Caco-2 (cell line): ENCODE measurements at regions not wholly inside any gene's neighbourhood (a gene's known extent, or its start where the extent isn't known, plus 50 kb on each side); places are given as distances from the start of the nearest gene placed in this dataset.

Experiments
- BruUV-seq: library from RNA; stranded (reverse); fragments of 400-500 nt; replicated peaks from 2 replicates; lab custom pipeline; 2021; lab: Mats Ljungman, UMichigan
- CTCF ChIA-PET: fragments of 300-600 bp; sonication (Branson Sonifier 250); formaldehyde crosslinking; loops from one replicate; lab custom pipeline; 2022; ENCODE audit warnings: antibody characterized with exemption; lab: Charles Lee
- POLR2A ChIA-PET: fragments of 300-600 bp; sonication (Branson Sonifier 250); formaldehyde crosslinking; loops from one replicate; lab custom pipeline; 2022; ENCODE audit warnings: antibody characterized with exemption; lab: Charles Lee
- DNase-seq, 2 experiments: peaks; one replicate each; pipeline versions ENCODE4 v3.0.0 to v3.0.0-alpha.2; 2020 to 2022
- H3K27me3 ChIP-seq: replicated peaks from 2 replicates; pipeline ENCODE4 v1.6.0; 2011; ENCODE audit warnings: low read length; ENCODE audit not compliant: control insufficient read depth, insufficient read depth
- H3K36me3 ChIP-seq: 2 replicates; pipeline ENCODE4 v1.5.1; 2011; ENCODE audit warnings: low read length; ENCODE audit not compliant: control insufficient read depth, insufficient read depth
- H3K4me1 ChIP-seq: fragments of 250-450 bp; sonication (Bioruptor Pico); 2 replicates; pipeline ENCODE4 v1.5.1; 2020; ENCODE audit warnings: mild to moderate bottlenecking
- H3K4me3 ChIP-seq: 2 replicates; pipeline ENCODE4 v1.5.1; 2011; ENCODE audit warnings: low read depth, mild to moderate bottlenecking, control low read depth, low read length
- H3K9me3 ChIP-seq: fragments of 250-450 bp; sonication (Bioruptor Pico); 2 replicates; pipeline ENCODE4 v1.5.1; 2020; ENCODE audit warnings: mild to moderate bottlenecking, moderate library complexity
- H3K27ac Mint-ChIP-seq: one replicate; pipeline ENCODE4 v1.8.0; 2022; ENCODE audit warnings: mixed read lengths; ENCODE audit not compliant: unreplicated experiment
- H3K27me3 Mint-ChIP-seq: one replicate; pipeline ENCODE4 v1.8.0; 2022; ENCODE audit warnings: mixed read lengths; ENCODE audit not compliant: insufficient read depth, unreplicated experiment
- H3K36me3 Mint-ChIP-seq: one replicate; pipeline ENCODE4 v1.8.0; 2022; ENCODE audit warnings: mild to moderate bottlenecking, mixed read lengths; ENCODE audit not compliant: insufficient read depth, unreplicated experiment
- H3K4me1 Mint-ChIP-seq: one replicate; pipeline ENCODE4 v1.8.0; 2022; ENCODE audit warnings: low read depth, mixed read lengths; ENCODE audit not compliant: unreplicated experiment
- H3K4me3 Mint-ChIP-seq: one replicate; pipeline ENCODE4 v1.8.0; 2022; ENCODE audit warnings: mild to moderate bottlenecking, moderate library complexity, mixed read lengths; ENCODE audit not compliant: unreplicated experiment
- H3K9me3 Mint-ChIP-seq: one replicate; pipeline ENCODE4 v1.8.0; 2022; ENCODE audit warnings: mixed read lengths; ENCODE audit not compliant: unreplicated experiment
- intact Hi-C: fragments of 100-400 bp; cut with micrococcal nuclease; formaldehyde crosslinking; loops from one replicate; pipeline ENCODE4 v1.10.0; 2022; ENCODE audit not compliant: unreplicated experiment
- TF ChIP-seq, protein P1 (sequence below), 2 experiments: fragments of 200-600 bp in 1 of 2; IDR thresholded peaks; 1 replicate in 1 of 2; 2 replicates in 1 of 2; pipeline versions ENCODE4 v1.5.1 to v1.8.0; 2011 to 2022; ENCODE audit warnings: antibody characterized with exemption in 1 of 2, control low read depth in 1 of 2, inconsistent platforms in 1 of 2, low read depth in 1 of 2, low read length in 1 of 2, mild to moderate bottlenecking in 1 of 2, moderate library complexity in 1 of 2; ENCODE audit not compliant: insufficient read depth in 1 of 2, severe bottlenecking in 1 of 2, unreplicated experiment in 1 of 2

DNA sequence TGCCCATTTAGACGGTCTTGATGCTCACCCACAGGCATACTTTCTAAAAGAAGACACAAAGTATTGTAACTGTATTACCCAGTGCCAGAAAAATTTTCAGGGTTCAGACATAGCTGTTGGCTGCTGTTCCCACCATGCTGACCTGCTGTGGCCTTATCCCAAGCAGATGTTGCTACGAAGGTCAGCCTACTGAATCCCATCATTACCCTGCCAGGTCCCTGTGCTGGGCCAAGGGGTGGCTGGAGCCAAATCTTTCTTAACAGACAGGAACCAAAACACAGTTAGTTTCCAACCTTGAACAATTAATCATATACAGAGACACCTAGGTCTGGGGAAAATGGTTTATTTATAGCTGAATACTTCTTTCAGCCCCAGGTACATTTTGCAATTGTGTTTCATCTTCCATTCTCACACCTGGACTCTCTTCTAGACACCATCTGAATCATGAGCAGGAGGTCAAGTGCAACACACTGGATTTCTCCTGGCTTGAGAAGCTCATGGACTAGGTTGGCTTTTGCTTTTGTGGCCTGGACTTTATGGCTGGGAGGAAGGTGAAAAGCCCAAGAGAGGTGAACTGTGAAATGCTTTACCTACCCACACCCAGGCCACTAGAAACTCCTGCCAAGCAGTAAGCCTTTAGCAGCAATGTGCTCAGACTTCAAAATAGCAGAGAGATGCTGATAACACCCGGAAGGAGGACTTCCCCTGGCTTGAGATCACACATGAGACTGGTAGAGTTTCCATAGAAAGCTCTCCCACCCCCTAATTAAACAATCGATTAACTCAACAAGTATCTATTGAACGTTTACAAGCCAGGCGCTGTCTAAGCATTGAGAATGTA is 150.1 kb downstream of the SUDS3 start:
- Histone ChIP-seq H3K4me1 (no peaks in the 10 kb centered on the region), H3K4me3 (no peak overlapping the region), H3K9me3 (no peaks in the 10 kb centered on the region), H3K27me3 (no peaks in the 10 kb centered on the region), H3K36me3 (no peaks in the 10 kb centered on the region)
- Mint-ChIP-seq H3K27me3 (peaks cover 26% of the 10 kb centered on the region), H3K36me3 (no peaks in the 10 kb centered on the region), H3K27ac (no peak overlapping the region), H3K4me1 (no peaks in the 10 kb centered on the region), H3K9me3 (no peaks in the 10 kb centered on the region), H3K4me3 (no peak overlapping the region)
- ChIA-PET CTCF (no interaction called here), POLR2A (no interaction called here)
- no peak for DNase-seq
- intact Hi-C loops: no loop called here
- no TSS peak for BruUV-seq
- TF ChIP-seq, protein P1, sequence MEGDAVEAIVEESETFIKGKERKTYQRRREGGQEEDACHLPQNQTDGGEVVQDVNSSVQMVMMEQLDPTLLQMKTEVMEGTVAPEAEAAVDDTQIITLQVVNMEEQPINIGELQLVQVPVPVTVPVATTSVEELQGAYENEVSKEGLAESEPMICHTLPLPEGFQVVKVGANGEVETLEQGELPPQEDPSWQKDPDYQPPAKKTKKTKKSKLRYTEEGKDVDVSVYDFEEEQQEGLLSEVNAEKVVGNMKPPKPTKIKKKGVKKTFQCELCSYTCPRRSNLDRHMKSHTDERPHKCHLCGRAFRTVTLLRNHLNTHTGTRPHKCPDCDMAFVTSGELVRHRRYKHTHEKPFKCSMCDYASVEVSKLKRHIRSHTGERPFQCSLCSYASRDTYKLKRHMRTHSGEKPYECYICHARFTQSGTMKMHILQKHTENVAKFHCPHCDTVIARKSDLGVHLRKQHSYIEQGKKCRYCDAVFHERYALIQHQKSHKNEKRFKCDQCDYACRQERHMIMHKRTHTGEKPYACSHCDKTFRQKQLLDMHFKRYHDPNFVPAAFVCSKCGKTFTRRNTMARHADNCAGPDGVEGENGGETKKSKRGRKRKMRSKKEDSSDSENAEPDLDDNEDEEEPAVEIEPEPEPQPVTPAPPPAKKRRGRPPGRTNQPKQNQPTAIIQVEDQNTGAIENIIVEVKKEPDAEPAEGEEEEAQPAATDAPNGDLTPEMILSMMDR (IDR thresholded peaks at IDR 0.05; ENCODE audit: insufficient read depth in 1 of 2, low read depth in 1 of 2, low read length in 1 of 2, severe bottlenecking in 1 of 2, unreplicated experiment in 1 of 2): no peak

DNA sequence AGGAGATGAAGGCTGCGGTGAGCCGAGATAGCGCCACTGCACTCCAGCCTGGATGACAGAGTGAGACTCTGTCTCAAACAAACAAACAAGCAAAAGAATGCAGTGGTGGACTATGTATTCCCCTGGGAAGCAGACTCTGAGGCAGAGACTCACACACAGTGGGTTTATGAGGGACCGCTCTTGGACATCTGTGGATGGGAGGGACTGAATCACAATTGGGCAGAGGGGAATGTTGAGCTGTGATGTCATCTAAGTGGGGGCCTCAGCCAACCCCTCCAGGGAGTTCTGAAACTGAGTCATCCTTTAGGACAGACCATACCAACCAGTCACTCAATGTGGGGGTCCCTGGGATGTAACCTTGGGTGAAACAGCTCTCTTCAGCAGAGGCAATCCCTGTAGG is 151.0 kb downstream of the SUDS3 start:
- no peaks in the 10 kb centered on the region for H3K36me3 ChIP-seq
- Mint-ChIP-seq H3K4me3 (no peak overlapping the region), H3K27me3 (peaks cover 24% of the 10 kb centered on the region), H3K9me3 (no peaks in the 10 kb centered on the region), H3K27ac (no peak overlapping the region), H3K4me1 (no peaks in the 10 kb centered on the region), H3K36me3 (no peaks in the 10 kb centered on the region)
- DNase-seq: no peak
- CTCF ChIA-PET: no interaction called here
- no peaks in the 10 kb centered on the region for H3K4me1 ChIP-seq
- H3K9me3 ChIP-seq: no peaks in the 10 kb centered on the region
- no peaks in the 10 kb centered on the region for H3K27me3 ChIP-seq
- no TSS peak for BruUV-seq
- no peak overlapping the region for H3K4me3 ChIP-seq
- POLR2A ChIA-PET: no interaction called here
- intact Hi-C loops: no loop called here
- TF ChIP-seq, protein P1 (IDR thresholded peaks at IDR 0.05; ENCODE audit: insufficient read depth in 1 of 2, low read depth in 1 of 2, low read length in 1 of 2, severe bottlenecking in 1 of 2, unreplicated experiment in 1 of 2): no peak

DNA sequence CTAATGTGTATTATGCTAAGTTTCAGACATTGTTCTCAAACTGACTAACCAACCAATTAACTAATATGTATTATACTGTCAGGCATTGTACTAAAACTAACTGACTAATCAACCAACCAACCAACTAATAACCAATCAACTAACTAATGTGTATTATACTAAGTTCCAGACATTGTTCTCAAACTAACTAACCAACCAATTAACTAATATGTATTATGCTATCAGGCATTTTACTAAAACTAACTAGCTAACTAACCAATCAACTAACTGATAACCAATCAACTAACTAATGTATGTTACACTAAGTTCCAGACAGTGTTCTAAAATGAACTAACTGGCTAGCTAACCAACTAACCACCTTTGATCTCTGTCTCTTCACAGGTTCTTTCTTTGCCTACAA is 152.3 kb downstream of the SUDS3 start:
- no peak overlapping the region for H3K27ac Mint-ChIP-seq
- no TSS peak for BruUV-seq
- intact Hi-C loops: no loop called here
- peaks cover 21% of the 10 kb centered on the region for H3K27me3 Mint-ChIP-seq
- no peaks in the 10 kb centered on the region for H3K36me3 ChIP-seq
- DNase-seq: no peak
- H3K4me1 ChIP-seq: no peaks in the 10 kb centered on the region
- no peaks in the 10 kb centered on the region for H3K9me3 Mint-ChIP-seq
- CTCF ChIA-PET: no interaction called here
- POLR2A ChIA-PET: no interaction called here
- no peaks in the 10 kb centered on the region for H3K27me3 ChIP-seq
- H3K4me3 ChIP-seq: no peak overlapping the region
- no peaks in the 10 kb centered on the region for H3K4me1 Mint-ChIP-seq
- H3K9me3 ChIP-seq: no peaks in the 10 kb centered on the region
- H3K4me3 Mint-ChIP-seq: no peak overlapping the region
- H3K36me3 Mint-ChIP-seq: no peaks in the 10 kb centered on the region
- TF ChIP-seq, protein P1 (IDR thresholded peaks at IDR 0.05; ENCODE audit: insufficient read depth in 1 of 2, low read depth in 1 of 2, low read length in 1 of 2, severe bottlenecking in 1 of 2, unreplicated experiment in 1 of 2): no peak
